ENCODE measurements at regions not wholly inside any gene's neighbourhood (a gene's known extent, or its start where the extent isn't known, plus 50 kb on each side); places are given as distances from the start of the nearest gene placed in this dataset.
"Not testable (repeated sequence)": the region's sequence is repeated elsewhere in the genome, so short reads cannot be mapped to it uniquely, and the experiment has no call there.

DNA sequence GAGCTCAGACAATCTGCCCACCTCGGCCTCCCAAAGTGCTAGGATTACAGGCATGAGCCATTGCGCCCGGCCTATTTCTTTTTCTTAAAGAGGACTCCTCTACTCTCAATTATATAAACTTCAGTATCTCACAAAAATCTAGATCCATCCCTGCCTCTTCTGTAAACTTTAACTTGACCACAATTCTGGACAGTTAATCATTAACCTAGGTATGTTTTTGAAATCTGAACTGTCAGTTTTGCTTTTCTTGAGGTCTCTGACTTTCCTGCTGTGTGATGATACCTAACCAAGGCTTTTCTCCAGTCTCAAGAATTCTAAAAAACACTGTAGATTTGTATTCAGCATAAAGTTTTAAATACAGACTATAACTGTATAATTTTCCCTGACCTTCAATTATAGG, 388.2 kb upstream of the SYNCRIP start:
- in situ Hi-C loops (cut with HindIII; ENCODE audit: low sequenced_read_pairs), result no loop called here
- TF ChIP-seq, protein P1, sequence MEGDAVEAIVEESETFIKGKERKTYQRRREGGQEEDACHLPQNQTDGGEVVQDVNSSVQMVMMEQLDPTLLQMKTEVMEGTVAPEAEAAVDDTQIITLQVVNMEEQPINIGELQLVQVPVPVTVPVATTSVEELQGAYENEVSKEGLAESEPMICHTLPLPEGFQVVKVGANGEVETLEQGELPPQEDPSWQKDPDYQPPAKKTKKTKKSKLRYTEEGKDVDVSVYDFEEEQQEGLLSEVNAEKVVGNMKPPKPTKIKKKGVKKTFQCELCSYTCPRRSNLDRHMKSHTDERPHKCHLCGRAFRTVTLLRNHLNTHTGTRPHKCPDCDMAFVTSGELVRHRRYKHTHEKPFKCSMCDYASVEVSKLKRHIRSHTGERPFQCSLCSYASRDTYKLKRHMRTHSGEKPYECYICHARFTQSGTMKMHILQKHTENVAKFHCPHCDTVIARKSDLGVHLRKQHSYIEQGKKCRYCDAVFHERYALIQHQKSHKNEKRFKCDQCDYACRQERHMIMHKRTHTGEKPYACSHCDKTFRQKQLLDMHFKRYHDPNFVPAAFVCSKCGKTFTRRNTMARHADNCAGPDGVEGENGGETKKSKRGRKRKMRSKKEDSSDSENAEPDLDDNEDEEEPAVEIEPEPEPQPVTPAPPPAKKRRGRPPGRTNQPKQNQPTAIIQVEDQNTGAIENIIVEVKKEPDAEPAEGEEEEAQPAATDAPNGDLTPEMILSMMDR (IDR thresholded peaks at IDR 0.05; ENCODE audit: low read depth, low read length), result no peak
- no peak overlapping the region for H3K4me3 ChIP-seq (ENCODE audit: low read depth, low read length)
- no peak for DNase-seq (ENCODE audit: low read depth, low spot score)

DNA sequence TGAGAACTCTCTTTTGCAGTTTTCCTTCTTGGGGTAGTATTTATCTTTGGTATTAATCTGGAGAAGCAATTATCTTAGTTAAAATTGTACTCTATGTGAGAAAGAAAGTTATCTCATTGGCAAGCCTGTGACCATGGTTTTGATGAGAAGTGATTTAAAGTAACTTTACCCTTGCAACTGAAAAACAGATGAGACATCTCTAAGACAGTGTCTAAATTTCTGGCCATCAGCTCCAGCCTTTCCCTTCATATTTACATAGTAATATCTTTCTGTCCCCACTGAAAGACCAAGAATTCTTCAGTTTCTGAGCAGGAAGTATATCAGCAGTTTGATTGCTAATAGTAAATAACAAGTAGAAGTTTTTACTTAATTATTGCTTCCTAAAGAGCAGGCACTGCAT, 386.1 kb upstream of the SYNCRIP start:
- DNase-seq (ENCODE audit: low read depth, low spot score), result no peak
- H3K4me3 ChIP-seq (ENCODE audit: low read depth, low read length), result no peak overlapping the region
- TF ChIP-seq, protein P1 (IDR thresholded peaks at IDR 0.05; ENCODE audit: low read depth, low read length), result no peak
- in situ Hi-C loops (cut with HindIII; ENCODE audit: low sequenced_read_pairs), result no loop called here

DNA sequence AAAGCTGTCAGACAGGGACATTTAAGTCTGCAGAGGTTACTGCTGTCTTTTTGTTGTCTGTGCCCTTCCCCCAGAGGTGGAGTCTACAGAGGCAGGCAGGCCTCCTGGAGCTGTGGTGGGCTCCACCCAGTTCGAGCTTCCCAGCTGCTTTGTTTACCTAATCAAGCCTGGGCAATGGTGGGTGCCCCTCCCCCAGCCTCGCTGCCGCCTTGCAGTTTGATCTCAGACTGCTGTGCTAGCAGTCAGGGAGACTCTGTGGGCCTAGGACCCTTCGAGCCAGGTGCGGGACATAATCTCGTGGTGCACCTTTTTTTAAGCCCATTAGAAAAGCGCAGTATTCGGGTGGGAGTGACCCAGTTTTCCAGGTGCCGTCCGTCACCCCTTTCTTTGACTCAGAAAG, 384.2 kb upstream of the SYNCRIP start:
- H3K4me3 ChIP-seq (ENCODE audit: low read depth, low read length); DNase-seq (ENCODE audit: low read depth, low spot score); in situ Hi-C loops (cut with HindIII; ENCODE audit: low sequenced_read_pairs): not testable (repeated sequence)

DNA sequence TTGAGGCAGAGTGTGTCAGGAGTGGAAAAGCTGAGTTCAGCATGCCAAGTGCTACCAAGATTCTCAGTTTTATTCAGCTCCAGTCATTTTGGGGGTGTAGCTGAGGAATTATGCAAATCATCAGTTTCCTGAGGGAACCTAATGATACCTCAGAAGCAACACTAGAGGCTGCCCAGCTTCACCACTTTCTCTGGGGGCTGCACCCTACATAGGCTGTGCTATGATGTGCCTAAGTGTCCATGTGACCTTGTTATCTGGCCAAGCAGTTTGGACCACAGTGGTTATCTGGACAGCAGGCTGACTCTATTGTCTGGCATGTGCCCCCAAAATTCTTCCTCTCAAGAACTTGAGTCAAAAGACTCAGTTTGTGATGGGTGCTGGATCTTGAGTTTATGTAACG, 374.6 kb upstream of the SYNCRIP start:
- no peak overlapping the region for H3K4me3 ChIP-seq (ENCODE audit: low read depth, low read length)
- no peak for DNase-seq (ENCODE audit: low read depth, low spot score)
- TF ChIP-seq, protein P1 (IDR thresholded peaks at IDR 0.05; ENCODE audit: low read depth, low read length), result no peak
- in situ Hi-C loops (cut with HindIII; ENCODE audit: low sequenced_read_pairs), result no loop called here

DNA sequence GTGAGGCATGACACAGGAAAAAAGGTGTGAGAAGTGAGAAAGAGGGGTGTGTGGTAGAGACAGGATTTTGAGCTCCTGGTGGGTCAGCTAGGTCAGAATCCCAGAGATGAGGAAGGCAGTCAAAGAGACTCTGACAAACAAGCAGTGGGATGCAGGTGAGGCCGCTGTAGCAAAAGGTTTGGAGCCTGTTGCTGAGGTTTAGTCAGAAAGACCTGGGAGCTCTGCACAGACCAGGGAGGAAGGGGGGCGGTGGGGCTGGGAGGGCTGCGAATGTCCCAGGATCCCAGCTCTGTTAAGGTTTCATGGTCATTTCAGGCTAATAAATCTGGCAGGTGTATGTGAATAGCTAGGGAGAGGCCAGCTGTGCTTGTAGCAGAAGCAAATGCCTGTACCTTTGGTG, 373.9 kb upstream of the SYNCRIP start:
- no peak overlapping the region for H3K4me3 ChIP-seq (ENCODE audit: low read depth, low read length)
- TF ChIP-seq, protein P1 (IDR thresholded peaks at IDR 0.05; ENCODE audit: low read depth, low read length), result no peak
- in situ Hi-C loops (cut with HindIII; ENCODE audit: low sequenced_read_pairs), result no loop called here
- no peak for DNase-seq (ENCODE audit: low read depth, low spot score)

DNA sequence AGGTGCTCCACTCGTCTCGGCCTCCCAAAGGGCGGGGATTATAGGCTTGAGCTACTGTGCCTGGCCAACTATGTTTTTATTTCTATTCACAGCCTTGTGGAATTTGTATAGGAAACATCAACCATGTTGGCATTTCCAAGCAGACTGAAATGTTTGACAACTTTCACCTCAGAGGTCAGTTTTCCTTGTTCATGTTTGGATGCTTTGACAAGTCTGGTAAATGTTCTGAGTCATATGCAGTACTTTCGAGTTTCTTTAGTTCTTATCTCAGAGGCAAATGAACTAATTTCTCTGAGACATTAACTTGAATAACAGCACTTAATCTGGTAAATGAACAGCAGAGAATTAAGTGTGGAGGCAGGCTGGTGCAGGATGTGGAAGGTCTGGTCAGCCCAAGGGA, 373.4 kb upstream of the SYNCRIP start:
- DNase-seq (ENCODE audit: low read depth, low spot score), result no peak
- in situ Hi-C loops (cut with HindIII; ENCODE audit: low sequenced_read_pairs), result no loop called here
- TF ChIP-seq, protein P1 (IDR thresholded peaks at IDR 0.05; ENCODE audit: low read depth, low read length), result no peak
- H3K4me3 ChIP-seq (ENCODE audit: low read depth, low read length), result no peak overlapping the region

DNA sequence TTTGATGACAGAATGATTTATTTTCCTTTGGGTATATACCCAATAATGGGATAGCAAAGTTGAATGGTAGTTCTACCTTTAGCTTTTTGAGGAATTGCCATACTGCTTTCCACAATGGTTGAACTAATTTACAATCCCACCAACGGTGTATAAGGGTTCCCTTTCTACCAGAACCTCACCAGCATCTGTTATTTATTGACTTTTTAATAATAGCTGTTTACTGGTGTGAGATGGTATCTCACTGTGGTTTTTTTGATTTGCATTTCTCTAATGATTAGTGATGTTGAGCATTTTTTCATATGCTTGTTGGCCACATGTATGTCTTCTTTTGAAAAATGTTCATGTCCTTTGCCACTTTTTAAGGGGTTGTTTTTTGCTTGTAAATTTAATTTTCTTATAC, 370.3 kb upstream of the SYNCRIP start:
- DNase-seq (ENCODE audit: low read depth, low spot score); in situ Hi-C loops (cut with HindIII; ENCODE audit: low sequenced_read_pairs); H3K4me3 ChIP-seq (ENCODE audit: low read depth, low read length): not testable (repeated sequence)
